K562 (cell line): ENCODE measurements at regions not wholly inside any gene's neighbourhood (a gene's known extent, or its start where the extent isn't known, plus 50 kb on each side); places are given as distances from the start of the nearest gene placed in this dataset.

Experiments
- ATAC-seq: fragments of 200-7000 bp; cut with Tn5 transposase; 3 replicates; pipeline ENCODE4 v1.9.1; 2020; ENCODE audit warnings: moderate library complexity
- BruUV-seq: library from RNA; stranded (reverse); fragments of 400-500 nt; replicated peaks from 2 replicates; lab custom pipeline; 2021; lab: Mats Ljungman, UMichigan
- CTCF ChIA-PET: fragments of 300-600 bp; formaldehyde crosslinking; extraction: SDS; loops from one replicate; lab custom pipeline; 2021; ENCODE audit warnings: low intra/inter-chr PET ratio; lab: Yijun Ruan, JAX
- POLR2A ChIA-PET: fragments of 300-600, 350-650 bp; sonication (Branson Sonifier 250); formaldehyde crosslinking; extraction: SDS; loops from one replicate; lab custom pipeline; 2021; ENCODE audit warnings: antibody characterized with exemption, inconsistent platforms; lab: Yijun Ruan, JAX
- DNase-seq, 4 experiments: peaks; one replicate each; pipeline versions ENCODE4 v3.0.0 to v3.0.0-alpha.2; 2011 to 2018; ENCODE audit warnings: low spot score in 3 of 4, mixed read lengths in 3 of 4; ENCODE audit errors: extremely low read depth in 1 of 4
- FAIRE-seq: peaks from 2 replicates; lab custom pipeline; 2011; peaks lifted over from hg19 to GRCh38; lab: Jason Lieb, UNC
- H2AFZ ChIP-seq: 2 replicates; pipeline ENCODE4 v1.6.0; 2011; ENCODE audit warnings: low read depth, low read length, control low read depth, inconsistent platforms
- H3K27ac ChIP-seq: fragments of 200-600 bp; 3 replicates; pipeline ENCODE4 v1.8.0; 2011; ENCODE audit warnings: low read depth, mild to moderate bottlenecking, control low read depth, inconsistent platforms, low read length, moderate library complexity, mixed read lengths; ENCODE audit errors: extremely low read depth
- H3K27me3 ChIP-seq, 2 experiments: fragments of 300-600 bp in 1 of 2; 2 replicates in 1 of 2; 3 replicates in 1 of 2; pipeline versions ENCODE4 v1.6.0 to v1.8.0; 2011; ENCODE audit warnings: inconsistent platforms in 2 of 2, low read length in 2 of 2, mild to moderate bottlenecking in 1 of 2, mixed read lengths in 1 of 2, moderate library complexity in 1 of 2; ENCODE audit not compliant: control insufficient read depth in 2 of 2, insufficient read depth in 2 of 2
- H3K36me3 ChIP-seq: fragments of 300-600 bp; 3 replicates; pipeline ENCODE4 v1.8.0; 2011; ENCODE audit warnings: mild to moderate bottlenecking, low read length, inconsistent platforms; ENCODE audit not compliant: control insufficient read depth, insufficient read depth
- H3K4me1 ChIP-seq, 2 experiments: fragments of 200-600 bp in 1 of 2; replicated peaks in 1 of 2; 2 replicates in 1 of 2; 3 replicates in 1 of 2; pipeline versions ENCODE4 v1.5.1 to v1.8.0; 2011; ENCODE audit warnings: inconsistent platforms in 2 of 2, low read length in 2 of 2, mild to moderate bottlenecking in 1 of 2, mixed read lengths in 1 of 2, moderate library complexity in 1 of 2; ENCODE audit not compliant: control insufficient read depth in 2 of 2, insufficient read depth in 2 of 2
- H3K4me2 ChIP-seq: 2 replicates; pipeline ENCODE4 v1.6.1; 2011; ENCODE audit warnings: low read length, control low read depth, inconsistent platforms, mixed read lengths; ENCODE audit not compliant: insufficient read depth
- H3K4me3 ChIP-seq: fragments of 200-600 bp; sonication (generic), shearing (Covaris generic); 2 replicates; pipeline ENCODE4 v1.5.1; 2016; ENCODE audit warnings: control low read depth, inconsistent platforms
- H3K79me2 ChIP-seq: fragments of 200-600 bp; 3 replicates; pipeline ENCODE4 v1.8.0; 2011; ENCODE audit warnings: low read length, inconsistent platforms; ENCODE audit not compliant: control insufficient read depth, insufficient read depth
- H3K9ac ChIP-seq, 2 experiments: 2 replicates each; pipeline versions ENCODE4 v1.6.0 to v1.6.1; 2011; ENCODE audit warnings: low read depth in 2 of 2, low read length in 2 of 2, control low read depth in 1 of 2, inconsistent platforms in 1 of 2, mild to moderate bottlenecking in 1 of 2, mixed read lengths in 1 of 2; ENCODE audit not compliant: insufficient read depth in 1 of 2
- H3K9me1 ChIP-seq: one replicate; pipeline ENCODE4 v1.6.0; 2011; ENCODE audit warnings: inconsistent platforms, mild to moderate bottlenecking, low read length, moderate library complexity; ENCODE audit not compliant: control insufficient read depth, insufficient read depth
- H3K9me3 ChIP-seq: replicated peaks from 2 replicates; pipeline ENCODE4 v1.5.1; 2011; ENCODE audit warnings: low read depth, low read length, inconsistent platforms; ENCODE audit not compliant: control insufficient read depth, insufficient read depth
- H4K20me1 ChIP-seq: replicated peaks from 2 replicates; pipeline ENCODE4 v1.6.1; 2011; ENCODE audit warnings: low read length, inconsistent platforms, mixed read lengths; ENCODE audit not compliant: control insufficient read depth, insufficient read depth
- BMI1 ChIP-seq: fragments of 150-350 bp; IDR thresholded peaks from 2 replicates; pipeline ENCODE4 v1.6.1; 2014; ENCODE audit warnings: low read length
- CHD4 ChIP-seq: fragments of 200-600 bp; sonication (generic); IDR thresholded peaks from 3 replicates; pipeline ENCODE4 v1.6.1; 2012; ENCODE audit warnings: low read depth, mild to moderate bottlenecking, mixed read lengths, low read length, inconsistent platforms; ENCODE audit not compliant: insufficient read depth, insufficient replicate concordance, poor library complexity, severe bottlenecking
- RBBP5 ChIP-seq: fragments of 200-600 bp; sonication (generic); IDR thresholded peaks from 2 replicates; pipeline ENCODE4 v1.6.1; 2012; ENCODE audit warnings: borderline replicate concordance, mild to moderate bottlenecking, low read length, control low read depth, inconsistent platforms; ENCODE audit not compliant: insufficient read depth, poor library complexity, severe bottlenecking
- SMAD2 ChIP-seq: fragments of 150-350 bp; IDR thresholded peaks from 2 replicates; pipeline ENCODE4 v1.6.1; 2014; ENCODE audit warnings: low read depth, mild to moderate bottlenecking, low read length
- STAT5A ChIP-seq: IDR thresholded peaks from 2 replicates; pipeline ENCODE4 v1.6.1; 2012; ENCODE audit warnings: low read length, inconsistent platforms, borderline replicate concordance
- TAF7 ChIP-seq: fragments of 450-650 bp; IDR thresholded peaks from 2 replicates; pipeline ENCODE4 v1.6.1; 2016; ENCODE audit warnings: missing genetic modification characterization, missing compliant biosample characterization
- THAP12 ChIP-seq: fragments of 250-450 bp; sonication (Bioruptor Pico); IDR thresholded peaks from 2 replicates; pipeline ENCODE4 v1.9.0; 2021; ENCODE audit warnings: mild to moderate bottlenecking, inconsistent platforms
- TRIM24 ChIP-seq, 2 experiments: fragments of 450-650 bp; IDR thresholded peaks; 2 replicates each; pipeline ENCODE4 v1.6.1; 2016
- ZNF282 ChIP-seq: sonication (generic); formaldehyde crosslinking; IDR thresholded peaks from 2 replicates; pipeline ENCODE4 v1.8.1; 2023; ENCODE audit warnings: missing genetic modification reagents
- WGBS: fragments of 100-300 bp; shearing (Covaris generic); methylation state at CpG from one replicate; pipeline ENCODE4 v1.1.6; 2016; ENCODE audit warnings: low coverage, mixed read lengths; ENCODE audit not compliant: insufficient coverage; ENCODE audit errors: missing lambda C conversion rate; 5-methylcytosine and 5-hydroxymethylcytosine counted together
- in situ Hi-C: fragments of 300-500 bp; cut with MboI; formaldehyde crosslinking; loops from 4 replicates; pipeline ENCODE4 v1.15.0; 2018; ENCODE audit warnings: inconsistent platforms, mixed read lengths
- intact Hi-C: fragments of 100-400 bp; cut with micrococcal nuclease; formaldehyde crosslinking; loops from 2 replicates; pipeline ENCODE4 v1.14.2; 2022
- TF ChIP-seq, protein P1 (sequence below): sonication (generic); formaldehyde crosslinking; IDR thresholded peaks from 2 replicates; pipeline ENCODE4 v1.5.0; 2020; ENCODE audit warnings: missing genetic modification reagents
- TF ChIP-seq, protein P2 (sequence below), 2 experiments: fragments of 450-650 bp; IDR thresholded peaks; 2 replicates each; pipeline ENCODE4 v1.6.1; 2016; ENCODE audit warnings: mild to moderate bottlenecking in 2 of 2, borderline replicate concordance in 1 of 2, low read depth in 1 of 2, moderate library complexity in 1 of 2

DNA sequence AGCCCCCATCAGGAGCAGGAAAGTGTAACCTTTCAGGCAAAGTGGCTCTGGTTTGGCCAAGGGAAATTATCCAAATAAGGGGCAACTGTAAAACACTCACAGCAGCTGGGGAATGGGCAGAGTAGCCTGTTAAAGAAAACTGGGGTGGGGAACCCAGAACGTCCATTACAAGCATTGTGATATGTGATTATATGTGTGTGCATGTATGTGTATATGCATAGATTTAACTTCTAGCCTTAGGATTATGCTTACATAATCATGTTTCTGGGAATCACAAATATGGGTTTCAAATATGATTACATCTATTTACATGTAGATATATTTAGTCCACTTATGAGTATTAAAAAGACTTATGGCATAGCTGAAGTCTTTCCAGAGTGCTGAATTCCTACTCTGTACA lies 278.1 kb upstream of the JAG1 start:
- ChIA-PET CTCF (no interaction called here), POLR2A (no interaction called here)
- no TSS peak for BruUV-seq
- H3K27me3 ChIP-seq = no peaks in the 10 kb centered on the region
- 0% methylated on average over 1 of the region's 1 CpG for WGBS
- H3K9ac ChIP-seq = no peak overlapping the region
- intact Hi-C loops = no loop called here
- no peak overlapping the region for H3K4me3 ChIP-seq
- no peaks in the 10 kb centered on the region for H3K36me3 ChIP-seq
- H3K4me1 ChIP-seq = no peaks in the 10 kb centered on the region
- H2AFZ ChIP-seq = no peak overlapping the region
- no peaks in the 10 kb centered on the region for H3K9me1 ChIP-seq
- H3K4me2 ChIP-seq = no peak overlapping the region
- no peak for TF ChIP-seq ZNF282
- TF ChIP-seq, protein P1, sequence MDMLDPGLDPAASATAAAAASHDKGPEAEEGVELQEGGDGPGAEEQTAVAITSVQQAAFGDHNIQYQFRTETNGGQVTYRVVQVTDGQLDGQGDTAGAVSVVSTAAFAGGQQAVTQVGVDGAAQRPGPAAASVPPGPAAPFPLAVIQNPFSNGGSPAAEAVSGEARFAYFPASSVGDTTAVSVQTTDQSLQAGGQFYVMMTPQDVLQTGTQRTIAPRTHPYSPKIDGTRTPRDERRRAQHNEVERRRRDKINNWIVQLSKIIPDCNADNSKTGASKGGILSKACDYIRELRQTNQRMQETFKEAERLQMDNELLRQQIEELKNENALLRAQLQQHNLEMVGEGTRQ (CRISPR knock-in tag) = no peak
- TF ChIP-seq TAF7 (tag) = no peak
- no peak for TF ChIP-seq STAT5A
- TF ChIP-seq RBBP5 = no peak
- TF ChIP-seq, protein P2, sequence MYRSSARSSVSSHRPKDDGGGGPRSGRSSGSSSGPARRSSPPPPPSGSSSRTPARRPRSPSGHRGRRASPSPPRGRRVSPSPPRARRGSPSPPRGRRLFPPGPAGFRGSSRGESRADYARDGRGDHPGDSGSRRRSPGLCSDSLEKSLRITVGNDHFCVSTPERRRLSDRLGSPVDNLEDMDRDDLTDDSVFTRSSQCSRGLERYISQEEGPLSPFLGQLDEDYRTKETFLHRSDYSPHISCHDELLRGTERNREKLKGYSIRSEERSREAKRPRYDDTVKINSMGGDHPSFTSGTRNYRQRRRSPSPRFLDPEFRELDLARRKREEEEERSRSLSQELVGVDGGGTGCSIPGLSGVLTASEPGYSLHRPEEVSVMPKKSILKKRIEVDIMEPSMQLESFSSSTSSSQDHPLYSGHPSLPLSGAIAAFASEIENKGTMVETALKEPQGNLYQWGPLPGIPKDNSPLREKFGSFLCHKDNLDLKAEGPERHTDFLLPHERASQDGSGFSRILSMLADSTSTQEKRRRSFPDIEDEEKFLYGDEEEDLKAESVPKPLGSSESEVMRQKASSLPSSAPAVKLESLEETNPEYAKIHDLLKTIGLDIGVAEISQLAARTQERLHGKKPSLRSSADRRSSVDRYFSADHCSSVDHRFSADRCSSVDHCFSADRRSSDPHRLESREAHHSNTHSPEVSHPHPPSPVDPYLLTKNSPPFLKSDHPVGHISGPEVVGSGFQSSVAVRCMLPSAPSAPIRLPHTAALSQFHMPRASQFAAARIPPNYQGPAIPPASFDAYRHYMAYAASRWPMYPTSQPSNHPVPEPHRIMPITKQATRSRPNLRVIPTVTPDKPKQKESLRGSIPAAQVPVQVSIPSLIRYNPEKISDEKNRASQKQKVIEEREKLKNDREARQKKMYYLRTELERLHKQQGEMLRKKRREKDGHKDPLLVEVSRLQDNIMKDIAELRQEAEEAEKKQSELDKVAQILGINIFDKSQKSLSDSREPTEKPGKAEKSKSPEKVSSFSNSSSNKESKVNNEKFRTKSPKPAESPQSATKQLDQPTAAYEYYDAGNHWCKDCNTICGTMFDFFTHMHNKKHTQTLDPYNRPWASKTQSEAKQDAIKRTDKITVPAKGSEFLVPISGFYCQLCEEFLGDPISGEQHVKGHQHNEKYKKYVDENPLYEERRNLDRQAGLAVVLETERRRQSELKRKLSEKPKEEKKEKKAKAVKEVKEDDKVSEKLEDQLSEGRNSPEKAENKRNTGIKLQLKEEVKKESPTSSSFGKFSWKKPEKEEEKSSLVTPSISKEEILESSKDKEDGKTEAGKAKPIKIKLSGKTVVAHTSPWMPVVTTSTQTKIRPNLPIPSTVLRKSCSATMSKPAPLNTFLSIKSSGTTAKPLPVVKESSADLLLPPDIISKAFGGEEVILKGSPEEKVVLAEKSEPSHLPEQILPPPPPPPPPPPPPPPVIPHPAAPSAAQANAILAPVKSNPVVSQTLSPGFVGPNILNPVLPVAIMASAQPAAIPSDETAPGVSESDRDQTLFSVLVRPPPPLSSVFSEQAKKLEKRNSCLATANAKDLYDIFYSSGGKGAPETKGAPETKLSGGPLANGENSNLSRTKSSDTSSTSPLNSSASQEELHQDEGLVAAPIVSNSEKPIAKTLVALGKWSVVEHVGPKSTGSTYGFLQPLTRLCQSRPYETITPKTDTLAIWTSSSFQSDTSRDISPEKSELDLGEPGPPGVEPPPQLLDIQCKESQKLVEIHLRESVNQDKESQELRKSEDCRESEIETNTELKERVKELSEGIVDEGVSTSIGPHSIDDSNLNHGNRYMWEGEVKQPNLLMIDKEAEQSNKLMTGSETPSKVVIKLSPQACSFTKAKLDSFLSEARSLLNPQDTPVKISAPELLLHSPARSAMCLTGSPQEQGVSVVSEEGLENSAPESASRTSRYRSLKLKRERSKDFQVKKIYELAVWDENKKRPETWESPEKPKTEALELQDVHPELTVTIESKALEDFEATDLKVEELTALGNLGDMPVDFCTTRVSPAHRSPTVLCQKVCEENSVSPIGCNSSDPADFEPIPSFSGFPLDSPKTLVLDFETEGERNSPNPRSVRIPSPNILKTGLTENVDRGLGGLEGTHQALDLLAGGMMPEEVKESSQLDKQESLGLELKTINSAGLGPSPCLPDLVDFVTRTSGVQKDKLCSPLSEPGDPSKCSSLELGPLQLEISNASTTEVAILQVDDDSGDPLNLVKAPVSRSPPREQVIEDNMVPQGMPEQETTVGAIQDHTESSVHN (IDR thresholded peaks at IDR 0.05; ENCODE audit: borderline replicate concordance in 1 of 2, low read depth in 1 of 2) = no peak
- no peak for TF ChIP-seq SMAD2
- TF ChIP-seq CHD4 = no peak
- no peak for TF ChIP-seq TRIM24 (IDR thresholded peaks at IDR 0.05)
- no peak for TF ChIP-seq THAP12 (CRISPR knock-in tag)
- no peak for TF ChIP-seq BMI1
- no peak overlapping the region for H3K27ac ChIP-seq
- H3K79me2 ChIP-seq = no peaks in the 10 kb centered on the region
- DNase-seq = no peak
- no peaks in the 10 kb centered on the region for H3K9me3 ChIP-seq
- ATAC-seq = no peak
- in situ Hi-C loops = no loop called here
- H4K20me1 ChIP-seq = no peaks in the 10 kb centered on the region
- no peak for FAIRE-seq
